ENCODE measurements at regions not wholly inside any gene's neighbourhood (a gene's known extent, or its start where the extent isn't known, plus 50 kb on each side); places are given as distances from the start of the nearest gene placed in this dataset.

DNA sequence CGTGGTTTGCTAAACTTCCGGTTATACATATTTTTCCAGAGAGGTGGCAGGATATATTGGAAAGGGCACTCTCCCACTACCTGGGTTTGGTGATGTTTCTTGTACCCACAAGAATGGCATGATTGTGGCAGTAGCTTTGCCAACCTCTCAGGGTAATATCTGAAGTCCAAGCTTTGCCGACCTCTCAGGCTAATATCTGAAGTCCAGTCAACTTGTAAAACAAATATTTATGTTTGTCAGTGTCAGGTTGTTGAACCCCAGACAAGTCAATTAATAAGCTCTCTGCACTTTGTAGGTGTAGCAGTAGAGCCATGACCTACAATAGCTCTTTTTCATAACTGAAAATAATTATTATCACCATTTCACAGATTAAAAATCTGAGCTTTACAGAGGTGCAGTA lies 167.0 kb downstream of the POU4F1 start:
- TF ChIP-seq, protein P1, sequence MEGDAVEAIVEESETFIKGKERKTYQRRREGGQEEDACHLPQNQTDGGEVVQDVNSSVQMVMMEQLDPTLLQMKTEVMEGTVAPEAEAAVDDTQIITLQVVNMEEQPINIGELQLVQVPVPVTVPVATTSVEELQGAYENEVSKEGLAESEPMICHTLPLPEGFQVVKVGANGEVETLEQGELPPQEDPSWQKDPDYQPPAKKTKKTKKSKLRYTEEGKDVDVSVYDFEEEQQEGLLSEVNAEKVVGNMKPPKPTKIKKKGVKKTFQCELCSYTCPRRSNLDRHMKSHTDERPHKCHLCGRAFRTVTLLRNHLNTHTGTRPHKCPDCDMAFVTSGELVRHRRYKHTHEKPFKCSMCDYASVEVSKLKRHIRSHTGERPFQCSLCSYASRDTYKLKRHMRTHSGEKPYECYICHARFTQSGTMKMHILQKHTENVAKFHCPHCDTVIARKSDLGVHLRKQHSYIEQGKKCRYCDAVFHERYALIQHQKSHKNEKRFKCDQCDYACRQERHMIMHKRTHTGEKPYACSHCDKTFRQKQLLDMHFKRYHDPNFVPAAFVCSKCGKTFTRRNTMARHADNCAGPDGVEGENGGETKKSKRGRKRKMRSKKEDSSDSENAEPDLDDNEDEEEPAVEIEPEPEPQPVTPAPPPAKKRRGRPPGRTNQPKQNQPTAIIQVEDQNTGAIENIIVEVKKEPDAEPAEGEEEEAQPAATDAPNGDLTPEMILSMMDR (IDR thresholded peaks at IDR 0.05), result no peak

DNA sequence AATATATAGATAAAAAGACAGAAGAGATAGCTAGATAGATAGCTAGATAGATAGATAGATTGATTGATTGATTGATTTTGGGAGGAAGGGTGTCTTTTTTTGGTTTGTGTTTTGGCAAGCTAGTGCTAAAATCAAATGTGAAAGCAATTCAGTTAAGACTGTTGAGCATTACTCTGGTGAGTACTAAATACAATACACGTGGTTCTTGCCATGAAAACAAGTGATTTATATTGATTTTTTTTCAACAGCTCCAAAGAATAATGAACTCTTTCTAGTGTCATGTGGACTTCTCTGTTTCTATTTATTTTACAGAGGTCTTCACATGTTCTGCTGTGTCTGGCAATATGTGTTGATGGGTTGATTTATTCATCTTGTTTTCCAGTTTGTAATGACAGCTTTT lies 172.0 kb downstream of the POU4F1 start:
- TF ChIP-seq, protein P1 (IDR thresholded peaks at IDR 0.05), result no peak

DNA sequence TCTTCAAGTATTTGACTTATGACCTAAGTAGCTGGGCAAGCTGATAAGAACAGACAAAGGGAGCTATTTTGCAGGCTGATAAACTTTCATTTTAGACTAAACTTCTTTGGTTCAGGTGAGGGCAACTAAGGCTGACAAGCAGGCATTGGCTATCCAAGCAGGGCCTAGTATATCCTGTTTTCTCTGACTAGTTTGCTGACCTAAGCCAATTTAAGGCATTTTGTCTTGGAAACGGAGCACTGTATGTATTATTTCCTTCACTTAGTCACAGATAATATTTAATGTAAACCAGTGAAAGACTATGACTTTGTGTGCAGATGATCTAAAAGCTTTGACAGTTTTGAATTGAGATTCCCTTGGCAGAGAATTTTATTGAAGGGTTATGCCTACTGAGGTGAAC lies 172.5 kb downstream of the POU4F1 start:
- TF ChIP-seq, protein P1 (IDR thresholded peaks at IDR 0.05), result no peak

DNA sequence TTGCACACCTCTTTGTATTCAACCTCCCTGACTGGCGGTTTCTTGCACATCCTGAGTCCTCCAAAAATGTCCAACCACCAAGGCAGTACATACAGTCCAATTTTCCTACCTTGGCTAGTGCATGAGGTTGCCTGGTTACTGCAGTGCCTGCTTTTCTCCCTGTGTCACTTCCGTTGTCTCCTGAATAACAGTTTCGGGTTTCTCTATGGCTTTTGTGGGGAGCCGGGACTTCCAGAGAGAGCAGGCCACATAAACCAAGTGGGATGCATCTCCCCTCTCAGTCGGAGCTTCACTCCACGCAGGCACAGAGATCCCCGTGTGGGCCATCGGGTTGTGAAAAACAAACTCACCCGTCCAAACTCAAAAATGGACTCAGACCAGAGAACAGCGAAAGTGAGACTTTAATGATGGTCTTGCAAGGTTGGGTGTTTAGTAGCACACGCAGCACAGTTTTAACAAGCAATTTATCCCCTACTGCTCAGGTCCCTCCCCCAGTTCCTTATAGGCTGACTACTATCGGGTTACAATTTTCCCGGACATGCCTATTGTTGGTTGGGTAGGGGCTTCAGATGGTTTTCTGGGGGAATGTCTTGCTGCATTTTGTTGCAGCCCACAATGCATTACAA lies 173.1 kb downstream of the POU4F1 start:
- TF ChIP-seq, protein P1 (IDR thresholded peaks at IDR 0.05), result no peak

DNA sequence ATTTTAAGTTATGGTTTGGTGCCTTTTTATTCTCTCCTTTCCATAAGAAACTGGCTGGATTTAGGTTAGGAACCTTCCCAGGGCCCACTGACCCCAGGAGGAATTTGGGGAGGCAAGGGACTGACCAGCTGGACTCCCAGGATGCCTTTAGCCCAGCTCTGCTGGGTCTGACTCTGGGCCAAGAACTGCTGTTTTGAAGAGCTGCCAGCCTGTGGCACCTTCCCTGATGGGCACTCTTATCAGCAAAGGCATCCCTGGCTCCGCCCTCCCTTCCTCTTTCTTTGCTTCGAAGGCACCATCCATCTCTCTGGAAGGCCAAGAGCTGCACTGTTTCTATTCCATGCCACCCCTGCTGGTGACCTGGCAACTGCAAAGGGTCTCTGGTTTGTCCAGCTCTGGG lies 174.7 kb downstream of the POU4F1 start:
- TF ChIP-seq, protein P1 (IDR thresholded peaks at IDR 0.05), result no peak

DNA sequence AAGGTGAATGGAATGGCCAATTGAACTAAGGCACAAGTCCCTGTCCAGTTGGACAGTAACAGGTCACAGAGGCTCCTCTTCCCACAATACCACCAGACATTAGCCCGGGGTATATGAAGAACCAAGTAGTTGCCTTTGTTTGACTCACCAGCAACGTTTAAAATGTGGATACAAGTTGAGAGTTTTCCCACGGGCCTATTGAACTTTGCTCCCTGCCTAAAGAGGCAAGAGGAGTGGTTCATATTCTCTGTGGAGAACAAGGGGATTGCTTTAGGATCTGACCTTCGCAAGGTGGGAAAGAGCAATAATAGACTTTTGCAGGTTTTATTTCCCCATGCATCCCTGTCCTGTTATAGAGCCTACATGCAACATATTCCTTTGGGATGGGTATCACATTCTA lies 177.2 kb downstream of the POU4F1 start:
- TF ChIP-seq, protein P1 (IDR thresholded peaks at IDR 0.05), result no peak

DNA sequence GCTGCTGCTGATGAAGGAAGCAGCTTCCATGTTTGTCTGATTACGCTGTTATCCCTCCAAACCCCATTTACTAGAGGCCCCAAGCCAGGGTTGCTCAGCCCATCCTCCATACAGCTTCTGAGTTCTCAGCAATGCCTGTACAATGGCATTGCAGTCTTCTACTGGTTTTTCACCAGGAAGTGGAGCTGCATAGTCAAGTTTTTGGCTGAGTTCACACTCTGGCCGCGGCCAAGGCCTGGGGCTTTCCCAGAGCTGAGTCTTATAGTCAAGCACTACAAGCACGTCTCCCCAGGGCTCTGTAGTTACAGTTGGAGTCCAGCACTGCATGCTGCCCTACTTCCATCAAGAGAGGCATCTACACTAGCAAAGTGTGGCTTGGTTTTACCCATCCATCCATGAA lies 182.5 kb downstream of the POU4F1 start:
- TF ChIP-seq, protein P1 (IDR thresholded peaks at IDR 0.05), result no peak

Measured in LNCAP (cell line).